ENCODE measurements at regions not wholly inside any gene's neighbourhood (a gene's known extent, or its start where the extent isn't known, plus 50 kb on each side); places are given as distances from the start of the nearest gene placed in this dataset.
"Not testable (repeated sequence)": the region's sequence is repeated elsewhere in the genome, so short reads cannot be mapped to it uniquely, and the experiment has no call there.

DNA sequence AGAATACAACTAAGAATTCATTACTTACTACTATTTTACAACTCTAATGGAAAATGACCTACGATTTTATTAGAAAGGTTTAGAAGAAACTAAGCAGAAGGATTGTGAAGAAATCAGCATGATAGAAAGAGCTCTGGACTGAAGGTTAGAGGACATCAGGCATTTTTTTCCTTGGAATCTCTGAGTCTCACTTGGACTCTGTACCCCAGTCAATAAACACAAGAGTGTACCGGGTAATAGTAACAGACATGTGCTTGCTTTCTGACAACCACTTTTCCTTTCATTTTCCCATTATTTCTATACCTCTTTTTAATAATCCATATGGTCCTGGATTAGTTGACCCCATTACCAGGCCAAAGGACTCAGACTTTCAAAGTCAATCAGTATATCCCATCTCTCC, 1240.9 kb upstream of the LRRTM3 start:
- no peak for DNase-seq (ENCODE audit: low spot score)

DNA sequence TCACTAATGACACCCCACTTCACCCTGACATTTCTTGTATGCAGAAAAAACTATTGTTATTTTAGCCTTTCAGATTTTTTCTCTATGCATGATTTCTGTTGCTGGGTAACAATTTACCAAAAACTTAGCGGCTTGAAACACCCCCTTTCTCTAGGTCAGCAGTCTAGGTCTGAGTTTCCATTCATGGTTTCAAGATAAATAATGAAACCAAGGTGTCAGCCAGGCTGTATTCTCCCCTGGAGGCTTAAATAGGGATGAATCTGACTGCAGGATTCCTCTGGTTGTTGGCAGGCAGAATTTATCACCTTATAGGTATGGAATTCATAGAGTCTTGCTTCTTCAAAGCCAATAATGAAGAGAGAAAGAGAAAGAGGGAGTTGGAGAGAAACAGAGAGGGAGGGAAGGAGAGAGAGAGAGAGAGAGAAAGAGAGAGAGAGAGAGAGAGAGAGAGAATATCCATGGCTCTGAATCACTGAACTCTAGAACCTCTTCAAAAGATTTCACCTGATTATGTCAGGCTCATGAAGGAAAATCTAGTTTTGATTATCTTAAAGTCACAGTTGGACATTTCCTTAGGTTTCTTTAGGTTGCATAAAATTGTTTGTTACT, 1224.6 kb upstream of the LRRTM3 start:
- DNase-seq (ENCODE audit: low spot score): no peak

DNA sequence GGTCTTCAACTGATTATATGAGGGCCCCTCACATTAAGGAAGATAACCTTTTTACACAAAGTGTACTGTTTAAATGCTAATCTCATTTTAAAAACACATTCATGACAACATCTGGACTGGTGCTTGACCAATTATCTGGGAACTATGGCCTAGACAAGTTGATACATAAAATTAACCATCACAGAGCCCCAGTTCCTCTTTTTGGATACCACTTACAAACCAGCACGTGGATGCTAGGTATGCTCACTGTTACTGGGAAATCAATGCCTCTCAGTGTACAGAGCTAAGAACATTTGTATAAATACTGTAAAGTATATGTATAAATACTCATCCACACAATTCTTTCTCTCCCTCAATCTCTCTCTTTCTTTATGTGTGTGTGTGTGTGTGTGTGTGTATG, 1217.8 kb upstream of the LRRTM3 start:
- DNase-seq (ENCODE audit: low spot score): no peak

DNA sequence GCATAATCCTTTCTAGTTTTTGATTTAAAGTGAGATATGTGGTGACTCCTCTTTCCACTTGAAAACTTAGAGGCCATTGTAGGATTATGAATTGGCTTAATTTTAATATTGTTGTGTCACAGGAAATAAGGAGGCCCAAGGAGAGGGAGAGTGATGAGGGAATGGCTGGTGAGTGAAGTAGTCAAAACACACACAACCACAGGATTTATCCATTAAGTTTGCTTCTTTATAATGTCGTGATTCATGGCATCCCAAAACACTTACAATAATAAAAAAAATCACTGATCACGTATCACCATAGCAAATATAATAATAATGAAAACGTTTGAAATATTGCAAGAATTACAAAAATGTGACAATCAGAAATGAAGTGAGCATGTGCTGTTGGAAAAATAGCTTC, 1215.5 kb upstream of the LRRTM3 start:
- no peak for DNase-seq (ENCODE audit: low spot score)

DNA sequence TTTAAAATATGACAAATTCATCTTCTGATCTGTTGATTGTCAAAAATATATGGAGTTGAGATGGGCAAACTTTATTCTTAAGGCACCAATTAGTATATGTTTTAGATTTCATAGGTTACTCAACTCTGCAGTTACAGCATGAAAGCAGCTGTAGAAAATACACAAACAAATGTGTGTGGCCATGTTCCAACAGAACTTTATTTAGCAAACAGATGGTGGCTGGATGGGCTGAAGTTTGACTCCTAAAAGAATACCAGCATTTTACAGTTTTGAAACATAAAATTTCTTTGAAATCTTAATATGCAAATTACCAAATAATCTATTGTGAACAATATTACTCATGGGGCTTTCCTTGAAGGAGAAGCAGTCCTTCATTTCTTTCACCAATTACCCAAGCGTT, 1206.0 kb upstream of the LRRTM3 start:
- no peak for DNase-seq (ENCODE audit: low spot score)

DNA sequence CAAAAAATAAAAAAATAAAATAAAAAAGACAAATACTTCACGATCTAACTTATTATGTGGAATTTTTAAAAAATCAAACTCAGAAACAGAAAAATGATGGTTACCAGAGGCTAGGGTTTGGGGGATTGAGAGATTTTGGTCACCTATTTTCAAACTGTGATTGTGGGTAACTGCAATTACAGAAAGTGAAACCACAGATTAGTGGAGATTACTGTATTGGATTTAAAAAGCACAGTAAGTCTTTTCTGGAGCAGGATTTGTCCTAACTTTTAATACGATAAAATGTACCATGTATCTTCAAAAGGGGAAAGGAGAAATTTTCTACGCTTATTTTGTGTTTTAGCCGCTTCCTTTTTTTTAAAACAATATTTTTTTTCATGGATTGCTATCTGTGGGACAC, 1204.9 kb upstream of the LRRTM3 start:
- no peak for DNase-seq (ENCODE audit: low spot score)

DNA sequence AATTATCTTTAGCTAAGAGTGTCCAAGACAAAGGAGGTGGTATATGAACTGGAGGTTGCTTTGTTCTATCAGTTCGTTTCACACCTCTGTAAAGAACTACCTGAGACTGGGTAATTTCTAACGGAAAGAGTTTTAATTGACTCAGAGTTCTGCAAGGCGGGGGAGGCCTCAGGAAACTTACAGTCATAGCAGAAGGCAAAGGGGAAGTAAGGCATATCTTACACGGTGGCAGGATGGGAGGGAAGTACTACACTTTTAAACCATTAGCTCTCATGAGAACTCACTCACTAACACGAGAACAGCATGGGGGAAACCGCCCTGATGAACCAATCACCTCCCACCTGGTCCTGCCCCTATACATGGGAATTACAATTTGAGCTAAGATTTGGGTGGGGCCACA, 1202.3 kb upstream of the LRRTM3 start:
- no peak for DNase-seq (ENCODE audit: low spot score)

DNA sequence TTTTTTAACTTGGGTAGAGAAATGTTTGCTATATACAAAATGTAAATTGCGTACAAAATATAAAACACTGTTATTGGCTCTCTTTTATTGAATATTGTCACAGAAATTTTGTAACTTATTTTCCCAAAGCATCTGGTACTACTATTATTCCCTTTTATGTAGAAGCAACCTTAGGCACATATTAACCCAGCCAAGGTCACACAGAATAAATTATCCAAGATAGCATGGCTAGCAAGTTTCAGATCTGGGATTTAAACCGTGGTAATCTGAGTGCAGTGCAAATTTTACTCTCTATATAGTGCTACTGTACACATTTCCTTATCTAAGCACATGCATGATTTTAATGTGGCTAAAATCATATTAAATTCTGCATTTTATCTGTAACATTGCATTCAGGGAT, 1190.5 kb upstream of the LRRTM3 start:
- no peak for DNase-seq (ENCODE audit: low spot score)

DNA sequence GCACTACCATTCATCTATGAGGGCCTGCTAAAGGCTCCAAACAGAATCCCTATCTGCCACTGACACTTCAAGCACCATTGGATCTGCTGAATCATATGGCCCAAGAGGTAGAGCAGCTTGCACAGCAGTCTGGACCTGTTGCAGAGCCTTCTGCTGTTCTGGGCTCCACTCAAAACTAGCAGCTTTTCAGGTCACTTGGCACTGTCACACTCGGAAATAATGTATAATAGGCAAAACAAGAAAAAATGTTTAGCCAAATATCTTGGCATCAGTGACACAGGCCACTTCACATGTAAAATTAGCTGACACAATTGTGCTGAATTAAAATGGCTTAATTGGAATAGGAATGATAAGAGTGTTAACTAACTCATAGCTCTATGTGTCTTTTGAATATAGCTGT, 1182.9 kb upstream of the LRRTM3 start:
- DNase-seq (ENCODE audit: low spot score): no peak

DNA sequence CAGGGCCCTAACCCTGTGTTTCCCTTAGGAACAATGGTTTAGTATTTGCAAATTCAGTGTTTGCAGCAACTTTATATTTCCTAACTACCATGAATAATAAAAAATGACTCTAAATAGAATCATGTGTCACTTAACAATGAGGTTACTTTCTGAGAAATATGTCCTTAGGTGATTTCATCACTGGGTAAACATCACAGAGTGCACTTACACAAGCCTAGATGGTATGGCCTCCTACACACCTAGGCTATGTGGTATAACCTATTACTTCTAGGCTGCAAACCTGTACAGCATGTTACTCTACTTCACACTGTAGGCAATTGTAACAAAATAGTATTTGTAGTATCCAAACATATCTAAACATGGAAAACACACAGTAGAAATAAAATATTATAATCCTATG, 1174.6 kb upstream of the LRRTM3 start:
- no peak for DNase-seq (ENCODE audit: low spot score)

DNA sequence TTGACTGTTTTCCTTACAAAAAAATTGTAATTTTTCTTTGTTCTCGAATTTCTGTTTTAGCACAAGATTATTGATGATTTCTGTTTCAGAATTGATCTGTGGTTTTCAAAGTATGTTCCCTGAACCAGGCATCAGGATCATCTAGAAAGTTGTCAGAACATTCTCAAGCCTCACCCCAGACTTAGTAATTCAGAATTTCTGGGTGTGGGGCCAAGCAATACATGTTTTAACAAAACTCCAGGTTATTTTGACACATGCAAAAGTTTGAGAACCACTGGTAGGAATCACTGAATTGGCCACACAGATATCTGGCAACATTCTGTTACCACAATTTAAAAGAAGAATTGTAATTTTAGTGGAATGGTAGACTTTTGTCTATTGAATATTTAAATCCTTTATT, 1173.9 kb upstream of the LRRTM3 start:
- no peak for DNase-seq (ENCODE audit: low spot score)

DNA sequence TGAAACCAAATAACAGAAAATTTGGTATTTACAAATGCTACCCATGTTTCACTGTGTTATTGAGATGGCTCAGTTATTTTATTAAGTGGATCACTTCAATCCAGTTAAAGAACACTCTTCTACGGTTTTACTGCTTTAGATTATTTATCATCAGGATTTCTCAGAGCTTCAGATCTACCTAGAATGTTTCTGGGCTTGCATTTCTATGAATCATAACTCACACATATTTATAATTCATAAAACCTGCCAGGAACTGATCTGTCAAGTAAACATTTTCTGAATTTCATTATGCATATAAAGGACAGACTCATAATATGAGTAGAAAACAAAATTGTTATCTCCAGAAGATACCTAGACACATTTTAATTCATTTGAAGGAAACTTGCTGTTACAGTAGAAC, 1172.3 kb upstream of the LRRTM3 start:
- DNase-seq (ENCODE audit: low spot score): no peak

DNA sequence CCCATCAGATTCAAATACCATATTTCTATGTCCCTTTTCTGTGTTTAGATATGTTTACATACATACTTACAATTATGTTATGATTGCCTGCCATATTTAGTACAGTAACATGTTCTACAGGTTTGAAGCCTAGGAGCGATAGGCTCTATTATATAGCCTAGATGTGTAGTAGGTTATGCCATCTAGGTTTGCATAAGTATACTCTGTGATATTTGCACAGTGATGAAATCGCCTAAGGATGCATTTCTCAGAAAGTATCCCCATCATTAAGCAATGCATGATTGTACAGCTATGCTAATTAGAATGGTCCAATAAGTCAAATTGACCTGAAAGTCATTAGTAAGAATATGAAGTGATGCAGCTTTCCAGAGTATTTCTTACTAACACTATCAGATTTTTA, 1171.7 kb upstream of the LRRTM3 start:
- no peak for DNase-seq (ENCODE audit: low spot score)

DNA sequence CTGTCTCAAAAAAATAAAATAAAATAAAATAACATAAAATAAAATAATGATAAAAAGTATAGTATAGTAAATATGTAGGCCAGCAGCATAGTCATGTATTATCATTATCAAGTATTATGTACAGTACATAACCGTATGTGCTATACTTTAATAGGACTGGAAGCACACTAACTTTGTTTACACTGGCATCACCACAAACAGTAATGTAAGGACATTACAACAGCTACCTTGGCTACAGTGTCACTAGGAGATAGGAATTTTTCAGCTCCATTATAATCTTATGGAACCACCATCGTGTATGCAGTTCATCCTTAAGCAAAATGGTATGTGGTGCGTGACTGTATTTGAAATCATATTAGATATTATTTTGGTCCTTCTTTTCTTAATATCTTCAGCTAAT, 1163.5 kb upstream of the LRRTM3 start:
- DNase-seq (ENCODE audit: low spot score): no peak

DNA sequence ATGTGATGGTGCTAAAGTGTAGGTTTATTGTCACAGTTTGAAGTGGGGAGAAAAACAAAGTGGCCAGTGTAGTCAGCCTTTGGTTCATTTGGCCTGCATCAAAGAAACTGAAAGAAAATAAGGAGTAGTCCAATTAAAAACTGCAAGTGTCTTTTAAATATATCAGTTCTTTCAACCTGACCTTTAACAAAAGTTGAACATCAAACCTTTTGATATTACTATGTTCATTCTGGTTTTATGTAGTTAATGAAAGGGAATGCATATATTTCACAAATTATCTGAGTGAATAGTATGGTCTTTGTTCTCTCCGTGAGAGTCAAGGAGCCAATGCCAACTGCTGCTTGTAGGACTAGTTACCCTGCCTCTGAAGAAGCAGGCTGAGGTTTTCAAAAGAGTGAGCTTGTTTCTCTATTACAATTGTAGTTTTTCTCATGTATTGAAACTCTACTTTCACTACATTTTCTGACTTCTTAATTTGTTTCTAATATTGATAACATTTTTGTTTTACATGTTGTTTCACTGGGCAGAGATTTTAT, 1160.8 kb upstream of the LRRTM3 start:
- DNase-seq (ENCODE audit: low spot score): no peak

DNA sequence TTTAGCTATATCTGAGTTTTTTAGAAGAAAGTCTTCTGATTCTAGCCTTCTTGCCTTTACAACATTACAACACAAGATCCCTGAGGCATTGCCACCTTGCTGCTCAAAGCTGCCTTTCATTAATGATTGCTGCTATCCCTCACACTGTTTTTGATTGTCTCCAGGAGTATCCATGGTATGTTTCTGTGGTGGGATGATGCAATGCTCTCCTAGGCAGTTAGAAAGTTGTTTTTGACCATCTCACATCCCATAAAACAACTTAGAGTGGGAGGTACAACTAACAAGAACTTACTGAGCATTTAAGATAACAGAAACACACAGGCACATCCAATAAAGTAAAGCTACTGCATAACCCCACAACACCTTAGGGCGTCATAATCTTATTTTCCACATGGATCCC, 1156.0 kb upstream of the LRRTM3 start:
- DNase-seq (ENCODE audit: low spot score): no peak

DNA sequence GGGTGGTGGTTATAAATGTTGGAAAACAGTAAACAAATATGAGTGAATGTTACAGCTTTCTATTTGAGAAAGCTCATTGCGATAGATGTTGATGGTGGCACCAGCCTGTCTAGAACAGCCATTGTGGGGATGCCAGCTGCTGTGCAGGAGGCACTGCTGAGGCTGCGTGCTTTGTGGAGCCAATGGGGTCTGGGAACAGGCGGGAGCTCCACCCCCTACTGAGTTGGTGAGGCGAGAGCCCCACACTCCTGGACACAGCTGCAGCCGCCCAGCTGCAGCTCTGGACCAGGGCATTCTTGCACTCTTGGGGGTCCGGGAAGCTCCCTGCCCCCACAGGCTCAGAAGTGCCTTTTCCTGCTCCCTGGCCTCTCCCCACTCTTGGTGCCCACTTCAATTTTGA, 1147.1 kb upstream of the LRRTM3 start:
- no peak for DNase-seq (ENCODE audit: low spot score)

DNA sequence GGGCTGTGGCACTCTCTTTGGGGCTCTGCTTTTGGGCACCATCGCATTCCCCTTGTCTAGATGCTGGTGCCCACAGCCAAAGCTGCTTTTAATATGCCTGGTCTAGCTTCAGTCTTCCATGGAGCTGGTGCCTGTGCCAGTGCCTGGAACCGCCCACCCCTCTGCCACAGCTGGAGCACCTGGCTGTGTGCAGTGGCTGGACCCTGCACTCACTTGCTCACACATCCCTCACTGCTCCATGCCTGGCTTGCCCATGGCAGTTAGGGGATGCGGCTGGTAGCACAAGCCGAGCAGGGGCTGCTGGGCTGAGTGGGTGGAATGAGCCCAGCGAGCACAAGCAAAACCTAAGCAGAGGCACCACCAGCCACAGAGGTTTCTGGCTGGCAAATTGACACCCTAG, 1145.9 kb upstream of the LRRTM3 start:
- no peak for DNase-seq (ENCODE audit: low spot score)

DNA sequence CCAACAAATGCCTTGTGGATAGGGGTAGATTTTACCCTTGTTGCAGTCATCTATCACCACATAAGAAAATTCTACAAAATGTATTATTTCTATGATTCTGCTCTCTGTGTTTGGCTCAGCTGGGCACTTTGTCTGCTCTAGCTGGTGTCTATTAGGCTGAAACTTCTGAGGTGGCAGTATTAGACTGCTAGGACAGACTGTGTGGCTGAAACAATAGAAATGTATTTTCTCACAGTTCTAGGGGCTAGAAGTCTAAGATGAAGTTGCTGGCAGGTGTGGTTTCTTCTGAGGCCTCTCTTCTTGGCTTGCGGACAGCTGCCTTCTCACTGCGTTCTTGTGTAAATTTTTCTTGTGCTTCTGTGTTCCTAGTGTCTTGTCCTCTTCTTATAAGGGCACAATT, 1139.6 kb upstream of the LRRTM3 start:
- DNase-seq (ENCODE audit: low spot score): no peak

DNA sequence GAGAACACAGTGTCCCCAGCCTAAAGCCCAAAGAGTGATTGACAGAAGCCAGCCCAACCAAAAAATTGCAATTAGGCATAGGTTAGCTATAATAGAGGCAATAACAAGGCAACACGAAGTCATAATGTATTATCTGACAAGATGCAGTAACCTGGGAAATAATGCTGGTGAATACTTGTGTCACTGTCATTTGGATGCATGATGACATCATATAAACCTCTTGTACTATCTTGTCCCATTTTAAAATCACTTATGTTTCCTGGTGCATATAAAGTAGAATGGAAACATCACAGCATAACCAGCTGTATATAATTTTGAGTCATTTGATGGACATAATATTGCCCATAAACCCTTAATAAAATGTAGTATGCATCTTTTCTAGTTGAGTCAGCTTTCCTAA, 1138.3 kb upstream of the LRRTM3 start:
- DNase-seq (ENCODE audit: low spot score): no peak

DNA sequence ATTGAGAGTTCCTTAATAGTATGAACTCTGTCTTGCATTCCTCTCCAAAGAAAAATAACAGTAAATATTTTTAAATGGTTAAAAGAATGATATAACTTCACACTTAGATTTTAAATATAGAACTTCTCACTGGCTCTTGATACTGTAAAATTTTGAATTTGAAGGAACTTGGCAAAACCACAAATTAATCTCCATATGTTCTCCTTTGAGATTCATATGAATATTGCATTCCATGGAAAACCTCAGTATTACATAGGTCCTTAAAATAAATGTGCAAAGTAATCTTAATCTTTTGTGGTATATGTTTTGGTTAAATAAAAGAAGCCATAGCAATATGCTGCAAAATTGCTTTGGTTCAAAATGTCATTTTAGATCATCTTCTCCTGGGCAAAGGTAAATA, 1137.6 kb upstream of the LRRTM3 start:
- no peak for DNase-seq (ENCODE audit: low spot score)

DNA sequence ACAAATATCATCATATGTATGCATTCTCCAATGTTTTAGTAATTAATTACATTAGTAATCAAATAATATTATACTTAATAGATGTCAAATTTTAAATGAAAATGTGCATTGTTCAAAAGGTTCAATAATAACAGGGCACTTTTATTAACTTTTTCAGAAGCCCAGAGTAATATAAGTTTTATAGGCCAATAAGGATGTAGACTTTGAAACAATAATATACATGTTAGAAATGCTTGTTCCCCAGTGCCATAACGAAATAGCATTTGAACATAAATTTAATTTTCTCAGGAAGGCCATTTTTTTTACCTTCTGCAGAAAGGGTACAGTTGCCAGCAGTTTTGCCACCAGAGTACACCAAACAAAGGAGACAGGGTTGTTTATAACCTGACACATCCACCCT, 1133.9 kb upstream of the LRRTM3 start:
- DNase-seq (ENCODE audit: low spot score): no peak

DNA sequence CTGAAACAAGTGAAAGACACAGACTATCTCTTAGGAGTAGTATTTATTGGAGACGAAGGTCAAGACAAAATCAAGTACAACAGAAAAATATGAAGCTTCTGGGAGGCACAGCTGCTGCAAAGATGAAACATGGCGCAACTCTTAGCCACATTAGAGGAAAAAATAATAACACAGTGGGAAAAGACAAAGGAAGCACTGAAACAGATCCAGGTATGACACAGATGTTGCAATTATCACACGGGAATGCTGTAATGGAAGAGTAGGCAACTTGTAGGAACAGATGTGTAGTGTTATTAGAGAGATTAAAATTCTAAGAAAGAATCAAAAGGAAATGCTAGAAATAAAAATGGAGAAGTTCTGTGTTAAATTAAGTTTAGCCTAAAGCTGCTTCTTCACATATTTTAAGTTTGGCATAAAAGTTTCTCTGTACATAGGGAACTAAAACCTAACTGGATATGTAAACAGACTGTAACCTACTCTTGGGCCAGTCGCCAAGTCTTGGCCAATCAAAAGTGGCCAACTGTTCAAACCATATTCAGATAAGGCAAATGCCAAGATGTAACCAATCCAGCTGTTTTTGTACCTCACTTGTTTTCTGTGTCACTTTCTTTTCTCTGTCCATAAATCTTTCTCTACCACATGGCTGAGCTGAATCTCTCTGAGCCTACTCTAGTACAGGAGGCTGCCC, 1132.0 kb upstream of the LRRTM3 start:
- no peak for DNase-seq (ENCODE audit: low spot score)

DNA sequence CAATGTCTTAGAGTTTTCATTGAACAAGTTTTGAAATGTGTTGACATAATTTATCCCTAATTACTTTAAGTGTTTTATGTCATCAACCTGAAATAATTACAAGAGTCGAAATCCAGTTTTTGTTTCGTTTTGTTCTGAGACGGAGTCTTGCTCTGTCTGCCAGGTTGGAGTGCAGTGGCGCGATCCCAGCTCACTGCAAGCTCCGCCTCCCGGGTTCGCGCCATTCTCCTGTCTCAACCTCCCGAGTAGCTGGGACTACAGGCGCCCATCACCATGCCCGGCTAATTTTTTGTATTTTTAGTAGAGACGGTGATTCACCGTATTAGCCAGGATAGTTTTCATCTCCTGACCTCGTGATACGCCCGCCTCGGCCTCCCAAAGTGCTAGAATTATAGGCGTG, 1131.0 kb upstream of the LRRTM3 start:
- DNase-seq (ENCODE audit: low spot score): not testable (repeated sequence)
